ENCODE measurements at regions not wholly inside any gene's neighbourhood (a gene's known extent, or its start where the extent isn't known, plus 50 kb on each side); places are given as distances from the start of the nearest gene placed in this dataset.

DNA sequence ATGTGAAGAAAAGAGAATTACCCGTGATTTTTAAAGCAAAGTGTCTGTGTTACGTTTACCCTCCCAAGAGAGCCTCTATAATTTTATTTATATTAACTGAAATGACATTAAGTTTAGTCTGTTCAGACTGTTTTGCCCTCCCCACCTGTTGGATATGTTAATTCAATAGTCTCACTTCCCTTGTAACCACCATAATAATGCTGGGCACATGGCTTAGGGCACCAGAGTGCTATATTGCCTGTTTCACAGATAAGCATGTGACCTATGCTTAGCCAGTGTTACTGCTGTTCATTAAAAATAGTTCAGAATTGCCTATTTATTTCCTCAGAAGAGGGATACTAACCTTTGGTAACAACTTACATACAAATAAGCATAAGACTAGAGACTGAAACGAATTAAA lies 446.2 kb downstream of the FAT4 start:
- H3K9ac ChIP-seq (ENCODE audit: low read length in 3 of 3), result no peak overlapping the region
- TF ChIP-seq, protein P1, sequence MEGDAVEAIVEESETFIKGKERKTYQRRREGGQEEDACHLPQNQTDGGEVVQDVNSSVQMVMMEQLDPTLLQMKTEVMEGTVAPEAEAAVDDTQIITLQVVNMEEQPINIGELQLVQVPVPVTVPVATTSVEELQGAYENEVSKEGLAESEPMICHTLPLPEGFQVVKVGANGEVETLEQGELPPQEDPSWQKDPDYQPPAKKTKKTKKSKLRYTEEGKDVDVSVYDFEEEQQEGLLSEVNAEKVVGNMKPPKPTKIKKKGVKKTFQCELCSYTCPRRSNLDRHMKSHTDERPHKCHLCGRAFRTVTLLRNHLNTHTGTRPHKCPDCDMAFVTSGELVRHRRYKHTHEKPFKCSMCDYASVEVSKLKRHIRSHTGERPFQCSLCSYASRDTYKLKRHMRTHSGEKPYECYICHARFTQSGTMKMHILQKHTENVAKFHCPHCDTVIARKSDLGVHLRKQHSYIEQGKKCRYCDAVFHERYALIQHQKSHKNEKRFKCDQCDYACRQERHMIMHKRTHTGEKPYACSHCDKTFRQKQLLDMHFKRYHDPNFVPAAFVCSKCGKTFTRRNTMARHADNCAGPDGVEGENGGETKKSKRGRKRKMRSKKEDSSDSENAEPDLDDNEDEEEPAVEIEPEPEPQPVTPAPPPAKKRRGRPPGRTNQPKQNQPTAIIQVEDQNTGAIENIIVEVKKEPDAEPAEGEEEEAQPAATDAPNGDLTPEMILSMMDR (IDR thresholded peaks at IDR 0.05; ENCODE audit: borderline replicate concordance, extremely low read depth, insufficient read depth), result no peak
- no peaks in the 10 kb centered on the region for H3K36me3 ChIP-seq (ENCODE audit: control insufficient read depth in 2 of 3, insufficient read depth in 3 of 3, low read length in 3 of 3)
- no peak overlapping the region for H3K27ac ChIP-seq (ENCODE audit: low read depth in 2 of 2, low read length in 2 of 2)
- no peaks in the 10 kb centered on the region for H3K27me3 ChIP-seq (ENCODE audit: control insufficient read depth, insufficient read depth, low read length)
- no peaks in the 10 kb centered on the region for H3K9me3 ChIP-seq (ENCODE audit: control insufficient read depth in 2 of 3, insufficient read depth in 1 of 3, low read length in 3 of 3)
- DNase-seq (no peak), FAIRE-seq (no peak)
- no peak overlapping the region for H3K4me3 ChIP-seq (ENCODE audit: low read length in 3 of 3)
- H3K4me1 ChIP-seq (ENCODE audit: control insufficient read depth in 2 of 3, insufficient read depth in 2 of 3, low read depth in 1 of 3, low read length in 3 of 3), result no peaks in the 10 kb centered on the region
- intact Hi-C loops (cut with DNase I), result no loop called here

DNA sequence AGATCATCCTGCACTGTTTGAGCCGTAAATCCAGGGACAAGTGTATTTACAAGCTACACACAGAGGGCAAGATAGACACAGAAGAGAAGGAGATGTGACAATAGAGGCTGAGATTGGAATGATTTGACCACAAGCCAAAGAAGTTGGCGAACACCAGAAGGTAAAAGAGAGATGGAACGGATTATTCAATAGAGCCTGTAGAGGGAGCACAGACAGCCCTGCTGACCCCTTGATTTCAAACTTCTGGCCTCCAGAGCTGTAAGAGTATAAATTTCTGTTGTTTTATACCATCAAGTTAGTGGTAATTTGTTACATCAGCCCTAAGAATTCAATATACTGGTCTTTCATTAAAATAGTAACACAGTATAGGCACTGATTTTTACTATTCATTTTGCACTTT lies 447.8 kb downstream of the FAT4 start:
- FAIRE-seq (no peak), DNase-seq (no peak)
- no peaks in the 10 kb centered on the region for H3K36me3 ChIP-seq (ENCODE audit: control insufficient read depth in 2 of 3, insufficient read depth in 3 of 3, low read length in 3 of 3)
- no peaks in the 10 kb centered on the region for H3K27me3 ChIP-seq (ENCODE audit: control insufficient read depth, insufficient read depth, low read length)
- H3K9me3 ChIP-seq (ENCODE audit: control insufficient read depth in 2 of 3, insufficient read depth in 1 of 3, low read length in 3 of 3), result no peaks in the 10 kb centered on the region
- TF ChIP-seq, protein P1 (IDR thresholded peaks at IDR 0.05; ENCODE audit: borderline replicate concordance, extremely low read depth, insufficient read depth), result no peak
- intact Hi-C loops (cut with DNase I), result no loop called here
- H3K9ac ChIP-seq (ENCODE audit: low read length in 3 of 3), result no peak overlapping the region
- no peak overlapping the region for H3K4me3 ChIP-seq (ENCODE audit: low read length in 3 of 3)
- no peaks in the 10 kb centered on the region for H3K4me1 ChIP-seq (ENCODE audit: control insufficient read depth in 2 of 3, insufficient read depth in 2 of 3, low read depth in 1 of 3, low read length in 3 of 3)
- H3K27ac ChIP-seq (ENCODE audit: low read depth in 2 of 2, low read length in 2 of 2), result no peak overlapping the region

DNA sequence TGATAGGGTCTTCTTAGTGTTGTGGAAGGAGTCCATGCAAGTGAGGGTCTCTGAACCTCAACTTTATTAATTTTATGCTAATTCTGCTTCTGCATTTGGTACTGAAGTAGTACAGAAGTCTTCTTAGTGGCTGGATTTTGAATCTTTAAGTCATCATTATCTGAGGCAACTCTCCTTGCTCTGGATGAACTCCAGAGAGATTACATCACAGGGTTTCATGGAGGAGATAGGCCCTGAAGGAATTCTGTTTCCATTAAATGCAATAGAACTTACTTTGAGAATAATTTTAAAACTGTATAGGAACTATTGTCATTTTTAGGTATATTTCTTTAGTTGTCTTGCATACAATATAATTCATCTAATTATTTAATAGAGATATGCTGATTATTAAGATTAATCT lies 451.2 kb downstream of the FAT4 start:
- H3K27me3 ChIP-seq (ENCODE audit: control insufficient read depth, insufficient read depth, low read length), result no peaks in the 10 kb centered on the region
- intact Hi-C loops (cut with DNase I), result no loop called here
- TF ChIP-seq, protein P1 (IDR thresholded peaks at IDR 0.05; ENCODE audit: borderline replicate concordance, extremely low read depth, insufficient read depth), result no peak
- no peak for DNase-seq
- no peak for FAIRE-seq
- H3K9ac ChIP-seq (ENCODE audit: low read length in 3 of 3), result no peak overlapping the region
- H3K27ac ChIP-seq (ENCODE audit: low read depth in 2 of 2, low read length in 2 of 2), result no peak overlapping the region
- no peaks in the 10 kb centered on the region for H3K9me3 ChIP-seq (ENCODE audit: control insufficient read depth in 2 of 3, insufficient read depth in 1 of 3, low read length in 3 of 3)
- no peaks in the 10 kb centered on the region for H3K36me3 ChIP-seq (ENCODE audit: control insufficient read depth in 2 of 3, insufficient read depth in 3 of 3, low read length in 3 of 3)
- H3K4me3 ChIP-seq (ENCODE audit: low read length in 3 of 3), result no peak overlapping the region
- no peaks in the 10 kb centered on the region for H3K4me1 ChIP-seq (ENCODE audit: control insufficient read depth in 2 of 3, insufficient read depth in 2 of 3, low read depth in 1 of 3, low read length in 3 of 3)

DNA sequence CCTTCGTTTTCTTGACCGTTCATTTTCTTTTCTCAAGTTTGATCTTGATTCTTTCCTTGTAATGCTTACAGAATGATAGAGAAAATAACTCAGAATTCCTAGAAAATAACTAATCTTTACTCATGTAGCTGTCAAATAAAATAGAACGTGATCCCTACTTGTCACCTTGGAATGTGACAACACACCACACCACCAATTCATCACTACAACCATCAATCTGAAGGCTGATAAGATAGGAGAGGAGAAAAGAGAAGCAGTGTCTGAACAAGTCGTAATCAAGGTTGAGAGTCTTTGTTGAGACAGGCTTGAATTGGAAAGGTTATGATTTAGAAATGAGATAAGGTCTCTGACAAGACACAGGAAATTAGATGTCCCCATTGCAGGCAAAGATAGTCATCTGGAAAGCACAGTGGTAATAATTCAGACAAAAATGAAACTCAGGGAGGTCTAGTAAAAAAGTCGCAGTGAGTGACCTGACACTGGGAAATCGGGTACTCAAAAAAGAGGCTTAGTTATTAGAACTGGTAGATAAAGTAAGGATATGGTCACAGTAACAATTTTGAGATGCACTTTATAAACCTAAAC lies 456.2 kb downstream of the FAT4 start:
- no peak overlapping the region for H3K9ac ChIP-seq (ENCODE audit: low read length in 3 of 3)
- intact Hi-C loops (cut with DNase I), result no loop called here
- FAIRE-seq (no peak), DNase-seq (no peak)
- no peaks in the 10 kb centered on the region for H3K9me3 ChIP-seq (ENCODE audit: control insufficient read depth in 2 of 3, insufficient read depth in 1 of 3, low read length in 3 of 3)
- H3K4me3 ChIP-seq (ENCODE audit: low read length in 3 of 3), result no peak overlapping the region
- no peaks in the 10 kb centered on the region for H3K4me1 ChIP-seq (ENCODE audit: control insufficient read depth in 2 of 3, insufficient read depth in 2 of 3, low read depth in 1 of 3, low read length in 3 of 3)
- TF ChIP-seq, protein P1 (IDR thresholded peaks at IDR 0.05; ENCODE audit: borderline replicate concordance, extremely low read depth, insufficient read depth), result no peak
- H3K27me3 ChIP-seq (ENCODE audit: control insufficient read depth, insufficient read depth, low read length), result no peaks in the 10 kb centered on the region
- no peaks in the 10 kb centered on the region for H3K36me3 ChIP-seq (ENCODE audit: control insufficient read depth in 2 of 3, insufficient read depth in 3 of 3, low read length in 3 of 3)
- H3K27ac ChIP-seq (ENCODE audit: low read depth in 2 of 2, low read length in 2 of 2), result no peak overlapping the region

All from kidney (tissue), 13 donors.